Frontal cortex (tissue), 3 donors: ENCODE measurements at regions not wholly inside any gene's neighbourhood (a gene's known extent, or its start where the extent isn't known, plus 50 kb on each side); places are given as distances from the start of the nearest gene placed in this dataset.
"Not testable (repeated sequence)": the region's sequence is repeated elsewhere in the genome, so short reads cannot be mapped to it uniquely, and the experiment has no call there.

Experiments
- DNase-seq, 2 donors: peaks; one replicate each; pipeline ENCODE4 v3.0.0; 2012; ENCODE audit warnings: low spot score in 2 of 2
- FAIRE-seq: peaks from 2 replicates; lab custom pipeline; 2012; peaks lifted over from hg19 to GRCh38; lab: Jason Lieb, UNC
- donor health status: control.
- donor health status: control.
- donor health status: control.

DNA sequence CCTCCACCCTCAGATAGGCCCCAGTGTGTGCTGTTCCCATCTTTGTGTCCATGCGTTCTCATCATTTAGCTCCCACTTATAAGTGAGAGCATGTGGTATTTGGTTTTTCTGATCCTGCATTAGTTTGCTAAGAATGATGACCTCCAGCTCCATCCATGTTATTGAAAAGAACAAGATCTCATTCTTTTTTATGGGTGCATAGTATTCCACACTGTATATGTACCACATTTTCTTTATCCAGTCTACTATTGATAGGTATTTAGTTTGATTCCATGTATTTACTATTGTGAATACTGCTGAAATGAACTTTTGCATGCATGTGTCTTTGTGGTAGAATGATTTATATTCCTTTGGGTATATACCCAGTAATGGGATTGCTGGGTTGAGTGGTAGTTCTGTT lies 303.3 kb downstream of the SEMA3D start:
- not testable (repeated sequence) for DNase-seq, FAIRE-seq

DNA sequence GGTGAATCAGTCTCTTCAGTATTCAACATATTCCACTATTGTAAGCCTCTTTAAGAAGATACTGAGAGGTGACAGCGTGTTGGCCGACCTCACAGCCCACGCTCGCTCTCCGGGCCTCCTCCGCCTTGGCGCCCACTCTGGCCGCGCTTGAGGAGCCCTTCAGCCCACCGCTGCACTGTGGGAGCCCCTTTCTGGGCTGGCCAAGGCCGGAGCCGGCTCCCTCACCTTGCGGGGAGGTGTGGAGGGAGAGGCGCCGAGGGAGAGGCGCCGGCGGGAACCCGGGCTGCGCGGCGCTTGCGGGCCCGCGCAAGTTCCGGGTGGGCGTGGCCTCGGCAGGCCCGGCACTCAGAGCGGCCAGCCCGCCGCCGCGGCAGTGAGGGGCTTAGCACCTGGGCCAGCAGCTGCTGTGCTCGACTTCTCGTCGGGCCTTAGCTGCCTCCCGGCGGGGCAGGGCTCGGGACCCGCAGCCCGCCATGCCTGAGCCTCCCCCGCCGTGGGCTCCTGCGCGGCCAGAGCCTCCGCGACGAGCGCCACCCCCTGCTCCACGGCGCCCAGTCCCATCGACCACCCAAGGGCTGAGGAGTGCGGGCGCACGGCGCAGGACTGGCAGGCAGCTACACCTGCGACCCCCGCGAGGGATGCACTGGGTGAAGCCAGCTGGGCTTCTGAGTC lies 306.4 kb downstream of the SEMA3D start:
- DNase-seq, FAIRE-seq: not testable (repeated sequence)

DNA sequence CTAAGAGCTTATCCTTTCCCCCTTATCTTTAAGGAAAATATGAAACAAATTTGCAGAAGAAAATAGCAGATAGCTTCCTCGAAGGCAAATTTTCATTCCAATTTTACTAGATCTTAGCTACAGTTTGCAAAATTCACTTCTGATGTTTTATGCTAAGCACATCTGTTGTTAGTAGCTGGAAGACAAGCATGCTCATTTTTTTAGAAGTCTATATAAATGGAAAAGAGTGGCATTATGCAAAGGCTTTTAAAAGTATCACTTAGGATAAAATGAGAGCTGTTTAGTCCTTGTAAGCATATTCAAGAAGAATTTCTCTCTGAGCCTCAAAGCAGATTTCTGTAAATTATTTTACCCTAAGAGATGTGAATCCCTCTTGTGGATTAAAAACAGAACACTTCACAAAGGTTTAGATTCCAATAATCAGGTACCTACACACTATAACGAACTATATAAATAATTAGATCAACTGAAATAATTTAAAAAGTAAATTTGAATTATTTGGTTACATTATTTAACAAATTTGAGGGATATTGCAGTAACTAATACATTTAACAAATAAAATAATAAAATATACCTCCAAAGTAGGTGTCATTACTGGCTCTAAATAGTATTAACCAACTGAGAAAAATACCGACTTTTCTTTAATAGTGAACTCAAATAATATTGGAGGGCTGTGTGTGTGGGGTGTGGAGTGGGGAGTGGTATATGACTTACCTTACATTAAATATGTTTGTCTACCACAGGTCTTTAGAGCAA lies 307.1 kb downstream of the SEMA3D start:
- FAIRE-seq = no peak
- DNase-seq = no peak

DNA sequence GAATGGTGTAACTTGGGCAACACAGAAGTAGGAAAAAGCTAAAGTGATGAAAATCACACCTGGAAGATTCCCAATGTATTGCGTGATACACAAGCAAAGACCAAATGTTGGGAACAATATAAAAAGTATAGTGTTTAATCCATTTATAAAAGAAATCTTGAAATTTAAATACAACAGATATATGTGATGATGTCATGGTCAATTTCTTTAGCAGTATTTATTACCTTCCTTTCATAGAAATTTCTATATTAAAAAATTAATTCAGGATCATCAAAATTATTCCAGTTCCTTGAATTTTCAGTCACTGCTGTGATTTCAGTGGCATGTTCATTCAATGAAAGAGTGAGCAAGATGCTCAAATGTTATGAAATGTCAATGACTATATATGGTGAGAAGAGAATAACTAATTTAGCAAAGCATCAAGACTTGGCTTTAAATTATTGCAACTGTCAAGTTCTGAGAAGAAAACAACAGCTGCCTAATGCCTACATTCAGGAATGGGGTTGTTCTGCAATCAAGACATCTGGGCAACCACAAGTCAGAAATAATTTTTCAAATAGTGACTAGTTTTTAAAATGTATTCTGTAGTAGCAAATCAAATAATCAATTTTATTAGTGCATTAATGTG lies 308.8 kb downstream of the SEMA3D start:
- FAIRE-seq (no peak), DNase-seq (no peak)

DNA sequence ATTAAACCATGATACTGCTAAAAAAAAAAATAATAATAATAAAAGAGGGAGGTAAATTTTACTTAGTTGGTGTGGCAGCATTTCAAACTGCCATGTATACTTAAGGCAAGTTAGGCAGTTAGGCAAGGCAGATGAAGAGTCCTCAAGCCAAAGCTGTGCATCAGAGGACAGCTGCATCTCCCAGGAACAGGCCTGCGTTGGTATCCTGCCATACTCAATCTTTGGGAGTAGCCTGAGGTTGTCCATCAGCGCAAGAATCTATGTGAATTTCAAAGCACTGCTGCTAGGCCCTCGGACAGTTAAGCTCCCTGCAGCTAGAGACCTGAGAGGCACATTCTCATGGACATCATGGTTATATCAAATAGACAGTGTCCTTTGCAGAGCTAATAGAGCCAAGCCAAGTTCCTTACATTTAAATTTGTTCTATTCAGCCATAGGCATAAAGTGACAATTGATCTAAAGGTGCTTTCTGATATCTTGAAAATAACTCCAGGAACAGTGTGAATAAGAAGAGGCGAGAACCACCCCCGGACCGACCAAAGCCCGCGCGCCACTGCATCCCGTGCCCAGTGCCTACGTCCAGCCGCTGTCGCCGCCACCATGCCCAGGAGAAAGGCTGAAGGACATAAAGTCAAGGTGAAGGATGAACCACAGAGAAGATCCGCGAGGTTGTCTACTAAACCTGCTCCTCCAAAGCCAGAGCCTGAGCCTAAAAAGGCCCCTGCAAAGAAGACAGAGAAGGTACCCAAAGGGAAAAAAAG lies 310.6 kb downstream of the SEMA3D start:
- FAIRE-seq (no peak), DNase-seq (no peak)

DNA sequence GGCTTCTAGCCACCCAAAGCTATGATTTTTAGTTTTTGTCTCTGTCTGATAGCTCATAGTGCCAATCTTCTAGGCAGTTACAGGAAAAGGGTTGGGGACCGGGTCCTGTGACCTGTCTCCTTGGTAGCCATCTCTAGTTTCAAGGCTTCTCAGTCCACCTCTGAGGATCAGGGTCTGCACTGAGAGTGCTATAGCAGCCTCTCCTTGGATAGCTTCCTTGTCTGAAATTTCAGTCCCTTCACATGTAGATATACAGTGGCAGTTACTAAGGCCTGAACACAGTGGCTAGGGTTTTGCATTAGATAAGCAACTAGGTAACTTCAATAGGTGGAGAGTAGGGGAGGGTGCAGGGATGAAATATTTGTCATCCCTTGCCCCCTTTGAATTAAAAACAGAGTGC lies 321.3 kb downstream of the SEMA3D start:
- FAIRE-seq = no peak
- DNase-seq = no peak

DNA sequence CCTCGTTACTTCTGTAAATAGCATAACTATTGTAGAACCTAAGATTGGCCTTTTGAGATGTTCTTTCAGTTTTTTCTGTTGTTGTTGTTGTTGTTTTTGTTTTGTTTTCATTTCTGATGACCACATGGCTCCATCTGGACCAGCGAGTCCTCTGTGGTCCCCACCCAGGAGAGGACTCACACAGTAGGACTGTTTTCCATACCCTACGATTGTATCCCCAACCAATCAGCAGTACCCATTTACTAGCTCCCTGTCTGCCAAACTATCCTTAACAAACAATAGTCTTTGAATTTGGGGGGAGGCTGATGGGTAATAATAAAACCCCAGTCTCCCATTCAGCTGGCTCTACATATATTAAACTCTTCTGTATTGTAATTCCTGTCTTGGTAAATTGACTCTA lies 329.5 kb downstream of the SEMA3D start:
- FAIRE-seq = no peak
- DNase-seq = no peak

DNA sequence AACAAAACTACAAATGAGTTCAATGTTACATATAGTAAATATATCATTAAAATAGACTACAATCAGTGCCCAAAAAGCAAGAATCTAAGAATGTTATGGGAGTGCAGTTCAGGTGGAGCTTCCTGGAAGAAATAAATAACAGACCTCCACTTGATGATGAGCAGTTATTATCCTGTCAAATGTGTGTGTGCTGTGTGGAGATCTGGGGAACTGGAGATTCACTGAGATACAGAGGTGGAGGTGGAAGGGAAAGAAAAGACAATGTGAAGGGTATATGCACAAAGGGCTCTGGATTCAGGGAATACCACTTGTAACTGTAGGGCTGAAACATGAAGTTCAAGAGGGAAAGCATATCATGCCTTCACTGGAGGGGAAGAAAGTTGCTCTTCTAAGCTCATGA lies 331.1 kb downstream of the SEMA3D start:
- FAIRE-seq = no peak

DNA sequence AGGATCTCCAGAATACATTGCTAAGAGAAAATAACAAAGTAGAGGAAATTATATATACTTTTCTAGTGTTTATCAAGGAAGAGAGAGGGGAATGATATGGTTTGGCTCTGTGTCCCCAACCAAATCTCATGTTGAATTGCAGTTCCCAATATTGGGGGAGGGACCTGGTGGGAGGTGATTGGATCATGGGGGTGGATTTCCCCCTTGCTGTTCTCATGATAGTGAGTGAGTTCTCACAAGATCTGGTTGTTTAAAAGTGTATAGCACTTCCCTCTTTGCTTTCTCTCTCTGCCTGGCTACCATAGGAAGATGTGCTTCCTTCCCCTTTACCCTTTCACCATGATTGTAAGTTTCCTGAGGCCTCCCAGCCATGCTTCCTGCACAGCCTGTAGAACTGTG lies 337.9 kb downstream of the SEMA3D start:
- not testable (repeated sequence) for FAIRE-seq, DNase-seq

More for the DNA sequence above, 331.1 kb downstream of the SEMA3D start:
- DNase-seq = no peak

DNA sequence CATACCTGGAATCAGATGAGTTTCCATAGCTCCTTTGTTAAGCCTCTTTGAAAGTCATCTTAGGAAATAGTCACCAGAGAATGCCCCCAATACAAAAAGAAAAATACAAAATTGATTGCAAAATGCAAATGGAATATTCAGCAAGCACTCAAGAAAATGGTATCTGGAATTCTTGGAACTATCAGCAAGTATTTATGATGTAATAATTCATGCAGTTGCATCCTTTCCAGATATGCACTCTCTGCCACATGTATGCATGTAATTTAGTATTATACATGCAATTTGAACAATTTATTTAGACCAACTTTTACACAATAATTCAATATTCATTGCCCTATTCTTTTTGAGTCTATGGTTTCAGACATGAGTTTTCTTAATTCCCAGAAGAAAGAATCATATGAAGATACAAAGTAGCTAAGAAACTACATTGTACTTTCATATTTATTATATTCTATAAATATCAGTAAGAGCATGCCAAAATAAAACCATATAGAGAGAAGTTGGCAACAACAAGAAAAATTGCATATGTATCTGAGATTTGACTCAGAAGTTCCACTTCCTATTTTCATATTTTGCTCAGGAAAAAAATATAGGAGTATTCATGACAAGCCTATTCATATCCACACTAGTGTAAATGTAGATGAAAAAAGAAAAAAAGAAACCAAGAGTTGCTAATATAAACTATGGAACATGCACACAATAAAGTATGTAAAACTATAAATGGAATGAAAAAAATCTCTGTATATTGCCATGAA lies 338.5 kb downstream of the SEMA3D start:
- FAIRE-seq (no peak), DNase-seq (no peak)

DNA sequence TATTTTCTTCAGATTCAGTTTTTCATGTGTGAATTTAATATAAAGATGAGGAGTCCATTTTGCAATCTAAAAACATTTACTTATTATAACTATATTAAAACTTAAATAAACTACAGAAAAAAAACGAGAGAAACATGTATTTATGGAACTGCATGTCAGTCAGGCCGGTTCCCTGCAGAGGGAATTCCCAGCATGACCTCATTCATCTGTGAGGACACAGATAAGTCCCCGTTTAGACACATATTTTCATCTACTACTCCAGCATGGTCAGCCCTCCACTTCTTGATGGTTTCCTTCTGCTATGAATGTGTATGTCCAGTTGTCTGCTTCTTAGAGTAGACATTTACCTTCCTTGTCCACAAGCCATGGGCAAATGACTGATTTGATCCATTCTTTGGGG lies 339.1 kb downstream of the SEMA3D start:
- FAIRE-seq (no peak), DNase-seq (no peak)

DNA sequence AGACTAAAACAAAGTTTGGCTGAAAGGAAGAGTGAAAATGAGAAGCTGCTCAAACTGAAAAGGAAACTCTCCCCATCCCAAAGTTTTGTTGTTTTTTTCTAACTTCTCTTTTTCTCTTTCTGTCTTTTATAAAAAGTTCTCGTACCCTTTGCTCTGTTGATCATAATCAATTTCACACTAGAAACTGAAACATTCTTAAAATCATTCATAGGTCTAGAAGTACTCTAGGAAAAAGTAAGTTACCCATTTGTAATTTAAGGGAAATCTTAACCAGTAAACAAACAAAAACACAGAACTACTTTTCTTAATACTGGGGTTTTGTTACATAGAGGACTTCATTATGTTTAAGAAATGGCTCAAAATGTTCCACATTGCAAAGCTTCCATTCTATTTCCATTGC lies 339.8 kb downstream of the SEMA3D start:
- FAIRE-seq (no peak), DNase-seq (no peak)

DNA sequence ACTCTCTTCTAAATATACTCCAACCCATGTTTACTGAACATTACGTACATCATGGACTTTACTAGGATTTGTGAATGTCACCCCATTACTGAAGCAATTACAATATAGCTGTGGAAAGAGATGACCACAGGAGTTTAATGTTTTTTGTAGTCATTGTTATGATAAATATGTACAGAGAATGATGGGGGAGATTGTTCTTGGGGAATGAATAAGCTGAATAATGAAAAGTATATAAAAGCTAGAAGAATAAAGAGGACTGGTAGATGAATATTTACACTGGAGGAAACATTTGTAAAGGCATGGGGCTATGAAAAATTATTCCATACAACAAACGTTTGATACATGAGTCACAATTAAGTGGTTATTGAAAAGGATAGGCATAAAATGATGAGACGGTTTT lies 340.9 kb downstream of the SEMA3D start:
- DNase-seq (no peak), FAIRE-seq (no peak)

DNA sequence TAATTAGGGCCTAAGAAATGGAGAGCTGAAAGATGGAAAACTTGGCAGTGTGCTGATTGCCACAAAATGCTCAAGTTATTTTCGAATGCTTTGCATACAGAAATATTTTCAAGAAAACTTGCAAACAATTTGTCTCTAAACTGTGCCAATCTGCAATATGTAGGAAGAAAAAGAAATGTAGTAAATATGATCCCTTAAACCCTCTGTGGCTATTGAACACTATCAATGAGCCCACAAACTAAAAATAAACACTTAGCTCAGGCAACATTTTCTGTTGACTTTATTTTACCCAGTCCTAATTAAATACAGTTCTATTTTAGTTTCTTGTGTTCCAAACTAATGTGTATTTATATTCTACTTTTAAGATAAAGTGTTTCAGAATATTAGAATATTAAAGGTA lies 342.1 kb downstream of the SEMA3D start:
- FAIRE-seq (no peak), DNase-seq (no peak)

DNA sequence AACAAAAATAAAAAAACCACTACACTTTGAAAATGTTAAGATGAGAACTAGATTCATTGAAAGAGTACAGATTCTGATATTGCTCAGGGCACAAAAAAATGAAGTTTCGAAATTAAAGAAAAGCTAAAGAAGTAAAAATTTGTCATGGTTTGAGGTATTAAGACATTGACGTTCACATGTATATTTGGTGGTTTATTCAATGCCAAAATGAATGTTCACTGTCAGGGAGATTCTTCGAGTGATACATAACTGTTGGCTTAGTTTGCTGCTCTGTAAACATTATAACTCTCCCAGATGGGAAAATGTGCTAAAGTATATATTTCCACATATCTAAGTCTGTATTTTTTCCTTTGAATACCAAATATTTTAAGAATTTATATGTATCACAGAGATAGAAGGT lies 345.0 kb downstream of the SEMA3D start:
- no peak for FAIRE-seq
- no peak for DNase-seq

DNA sequence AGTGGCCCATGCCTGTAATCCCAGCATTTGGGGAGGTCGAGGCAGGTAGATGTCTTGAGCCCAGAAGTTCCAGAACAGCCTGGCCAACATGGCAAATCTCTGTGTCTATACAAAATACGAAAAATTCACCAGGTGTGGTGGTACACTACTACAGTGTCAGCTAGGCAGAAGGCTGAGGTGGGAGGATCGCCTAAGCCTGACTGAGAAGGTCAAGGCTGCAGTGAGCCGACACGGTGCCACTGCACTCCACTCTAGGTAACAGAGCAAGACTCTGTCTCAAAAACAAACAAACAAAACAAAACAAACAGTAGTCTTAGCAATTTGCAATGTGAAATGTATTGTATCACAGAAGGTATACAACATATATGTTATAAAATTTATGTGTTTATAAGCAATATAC lies 348.0 kb downstream of the SEMA3D start:
- DNase-seq = no peak
- FAIRE-seq = no peak

DNA sequence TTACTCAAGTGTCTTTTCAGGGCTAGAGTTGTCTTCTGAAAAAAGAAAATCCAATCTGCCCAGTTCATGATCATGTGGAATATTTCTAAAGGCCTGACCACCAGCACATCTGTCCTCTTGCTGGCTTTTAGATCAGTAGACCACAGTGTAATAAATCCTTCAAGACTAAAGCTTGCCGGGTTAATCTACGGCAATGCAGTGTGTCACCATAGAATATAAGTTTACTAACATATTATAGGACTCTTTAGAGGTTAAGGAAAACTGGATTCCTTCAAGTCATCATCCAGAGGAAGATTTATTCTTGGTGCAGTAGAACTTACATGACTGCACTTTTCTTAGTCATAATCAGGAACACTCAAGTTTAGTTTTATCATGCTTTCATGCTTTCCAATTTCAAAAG lies 349.5 kb downstream of the SEMA3D start:
- FAIRE-seq (no peak), DNase-seq (no peak)

DNA sequence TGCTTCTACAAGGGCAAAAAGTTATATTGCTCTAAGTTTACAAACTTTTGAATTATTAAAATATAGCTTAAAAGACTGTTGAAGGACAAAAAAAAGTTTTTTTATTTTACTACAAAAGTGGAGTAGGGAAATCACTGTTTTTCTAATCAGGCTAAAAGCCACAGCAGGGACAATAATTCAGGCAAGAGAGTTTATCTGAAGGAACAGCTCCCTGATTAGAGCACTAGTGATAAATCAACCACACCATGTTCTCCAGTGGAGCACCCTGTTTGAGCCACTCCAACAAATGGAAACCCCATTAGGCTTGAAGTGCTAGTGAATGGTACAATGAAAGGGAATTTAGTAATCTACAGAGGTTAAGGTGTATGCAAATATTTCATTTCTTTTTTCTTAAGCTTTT lies 357.1 kb downstream of the SEMA3D start:
- FAIRE-seq (peak; percentile 28), DNase-seq (no peak)

DNA sequence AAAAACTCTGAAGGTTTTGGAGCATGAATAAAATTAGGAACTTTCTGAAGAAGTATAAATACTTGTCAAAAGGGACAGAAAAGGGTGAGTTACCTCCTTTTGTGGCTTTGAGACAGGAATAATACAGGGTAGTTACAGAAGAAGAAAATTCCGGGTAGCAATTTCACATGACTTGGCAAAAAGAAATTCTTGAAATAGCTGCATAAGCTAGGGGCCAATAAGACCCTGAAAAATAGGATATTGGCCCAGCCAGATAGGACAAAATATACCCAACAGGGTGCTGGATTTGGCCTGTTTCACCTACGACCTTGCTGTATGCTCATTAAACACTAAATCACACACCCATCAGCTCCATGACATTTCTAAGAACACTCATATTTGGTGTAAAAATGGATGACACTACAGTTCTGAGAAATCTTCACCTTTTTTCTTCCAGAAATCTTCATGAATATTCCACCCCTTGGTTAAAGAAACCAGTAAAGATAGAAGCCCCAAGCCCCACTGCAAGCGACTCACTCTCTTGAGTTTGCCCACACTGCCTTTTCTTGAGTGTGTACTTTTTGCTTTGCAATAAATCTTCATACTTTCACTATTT lies 362.7 kb downstream of the SEMA3D start:
- no peak for DNase-seq
- no peak for FAIRE-seq
